Trophoblast cell (in vitro differentiated cells and primary cell): ENCODE measurements at regions not wholly inside any gene's neighbourhood (a gene's known extent, or its start where the extent isn't known, plus 50 kb on each side); places are given as distances from the start of the nearest gene placed in this dataset.

Experiments used
- DNase-seq, 2 donors: peaks; one replicate each; pipeline ENCODE4 v3.0.0-alpha.2; 2016
- H2AFZ ChIP-seq: 2 replicates; pipeline ENCODE4 v1.6.1; 2013; ENCODE audit warnings: low read length, moderate library complexity, mild to moderate bottlenecking; ENCODE audit not compliant: insufficient read depth, poor library complexity
- H2AK5ac ChIP-seq: 2 replicates; pipeline ENCODE4 v1.6.1; 2013; ENCODE audit warnings: mild to moderate bottlenecking, low read length
- H2BK120ac ChIP-seq: 2 replicates; pipeline ENCODE4 v1.6.1; 2013; ENCODE audit warnings: low read length, mild to moderate bottlenecking, moderate library complexity; ENCODE audit not compliant: insufficient read depth, poor library complexity
- H2BK12ac ChIP-seq: 2 replicates; pipeline ENCODE4 v1.6.1; 2013; ENCODE audit warnings: mild to moderate bottlenecking, low read length, moderate library complexity
- H2BK5ac ChIP-seq: 2 replicates; pipeline ENCODE4 v1.6.1; 2013; ENCODE audit warnings: low read length, low read depth, moderate library complexity, mild to moderate bottlenecking; ENCODE audit not compliant: poor library complexity
- H3K14ac ChIP-seq: 2 replicates; pipeline ENCODE4 v1.6.1; 2013; ENCODE audit warnings: mild to moderate bottlenecking, low read length
- H3K18ac ChIP-seq: 2 replicates; pipeline ENCODE4 v1.6.1; 2013; ENCODE audit warnings: mild to moderate bottlenecking, low read length
- H3K23ac ChIP-seq: 2 replicates; pipeline ENCODE4 v1.6.1; 2013; ENCODE audit warnings: low read length
- H3K27ac ChIP-seq: 2 replicates; pipeline ENCODE4 v1.5.1; 2013; ENCODE audit warnings: low read depth, mild to moderate bottlenecking, inconsistent platforms, low read length, moderate library complexity
- H3K27me3 ChIP-seq: 2 replicates; pipeline ENCODE4 v1.6.1; 2013; ENCODE audit warnings: inconsistent platforms, mild to moderate bottlenecking, low read length, moderate library complexity; ENCODE audit not compliant: insufficient read depth
- H3K36me3 ChIP-seq, 2 experiments: 1 replicate in 1 of 2; 2 replicates in 1 of 2; pipeline ENCODE4 v1.6.1; 2013; ENCODE audit warnings: low read length in 2 of 2, mild to moderate bottlenecking in 2 of 2, moderate library complexity in 1 of 2; ENCODE audit not compliant: insufficient read depth in 2 of 2, control insufficient read depth in 1 of 2
- H3K4ac ChIP-seq: 2 replicates; pipeline ENCODE4 v1.6.1; 2013; ENCODE audit warnings: low read depth, mild to moderate bottlenecking, low read length, moderate library complexity
- H3K4me1 ChIP-seq, 2 experiments: 1 replicate in 1 of 2; 2 replicates in 1 of 2; pipeline ENCODE4 v1.6.1; 2013; ENCODE audit warnings: low read length in 2 of 2, mild to moderate bottlenecking in 2 of 2, moderate library complexity in 1 of 2; ENCODE audit not compliant: insufficient read depth in 2 of 2, control insufficient read depth in 1 of 2
- H3K4me2 ChIP-seq: 2 replicates; pipeline ENCODE4 v1.6.1; 2013; ENCODE audit warnings: inconsistent platforms, mild to moderate bottlenecking, low read length, moderate library complexity
- H3K4me3 ChIP-seq: 2 replicates; pipeline ENCODE4 v1.5.1; 2013; ENCODE audit warnings: mild to moderate bottlenecking, low read depth, low read length, inconsistent platforms
- H3K79me1 ChIP-seq: one replicate; pipeline ENCODE4 v1.6.1; 2013; ENCODE audit warnings: low read length
- H3K79me2 ChIP-seq: 2 replicates; pipeline ENCODE4 v1.6.1; 2013; ENCODE audit warnings: low read length, mild to moderate bottlenecking; ENCODE audit not compliant: control insufficient read depth, insufficient read depth, poor library complexity
- H3K9ac ChIP-seq: 2 replicates; pipeline ENCODE4 v1.6.1; 2013; ENCODE audit warnings: mild to moderate bottlenecking, low read length
- H3K9me3 ChIP-seq: 2 replicates; pipeline ENCODE4 v1.6.1; 2013; ENCODE audit warnings: low read depth, mild to moderate bottlenecking, control low read depth, inconsistent platforms, low read length; ENCODE audit not compliant: insufficient read depth
- H4K12ac ChIP-seq: 2 replicates; pipeline ENCODE4 v1.6.1; 2013; ENCODE audit warnings: low read depth, mild to moderate bottlenecking, low read length, moderate library complexity
- H4K8ac ChIP-seq: 2 replicates; pipeline ENCODE4 v1.6.1; 2013; ENCODE audit warnings: low read depth, mild to moderate bottlenecking, low read length, moderate library complexity
- H4K91ac ChIP-seq: one replicate; pipeline ENCODE4 v1.6.1; 2013; ENCODE audit warnings: low read depth, mild to moderate bottlenecking, low read length, moderate library complexity
- WGBS: extraction: QIAGEN DNeasy Blood & Tissue Kit; methylation state at CpG from one replicate; pipeline ENCODE4 v1.1.7; 2013; ENCODE audit warnings: missing lambda C conversion rate; ENCODE audit not compliant: insufficient read length, insufficient coverage; ENCODE audit errors: extremely low coverage; 5-methylcytosine and 5-hydroxymethylcytosine counted together

DNA sequence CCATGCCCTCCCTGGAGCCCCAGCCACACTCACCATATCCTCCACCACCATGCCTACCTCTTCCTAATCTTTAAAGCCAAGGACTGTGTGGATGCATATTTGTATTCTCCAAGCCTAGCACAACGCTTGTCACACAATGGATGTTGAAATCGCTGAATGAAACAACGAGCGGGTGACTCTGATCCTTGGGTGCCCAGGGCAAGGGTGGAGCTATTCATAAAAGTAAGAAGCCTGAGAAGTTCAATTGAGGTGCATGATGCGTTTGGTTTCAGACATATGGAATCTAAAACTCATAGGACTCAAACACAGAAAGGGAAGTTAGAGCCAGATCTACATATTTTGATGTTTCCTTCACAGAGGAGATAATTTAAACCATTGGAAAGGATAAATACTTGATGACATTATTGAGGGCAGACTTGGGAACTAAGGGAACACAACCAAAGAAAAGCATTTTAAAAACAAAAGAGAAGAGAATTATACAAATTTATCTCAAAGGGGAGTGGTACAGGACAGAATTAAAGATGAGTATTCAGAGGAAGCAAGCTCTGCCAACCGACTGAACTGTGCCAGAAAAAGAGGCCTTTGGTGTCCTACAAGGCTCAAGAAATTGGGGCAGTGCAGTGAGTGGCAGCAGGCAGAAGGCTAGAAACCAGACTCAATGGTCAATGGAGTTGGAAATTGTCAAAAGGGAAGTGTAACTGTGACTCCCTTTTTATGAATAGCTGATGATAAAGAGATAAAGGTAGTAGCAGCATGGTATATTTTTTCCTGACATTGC, 200.6 kb upstream of the NCKAP5 start:
- Histone ChIP-seq H3K14ac (no peak overlapping the region), H2BK5ac (no peak overlapping the region), H3K18ac (no peak overlapping the region), H3K4ac (no peak overlapping the region), H4K8ac (no peak overlapping the region), H3K27me3 (no peaks in the 10 kb centered on the region), H2BK12ac (no peak overlapping the region), H3K9ac (no peak overlapping the region), H3K4me2 (no peak overlapping the region), H2AFZ (no peak overlapping the region), H3K79me1 (no peaks in the 10 kb centered on the region), H3K36me3 (no peaks in the 10 kb centered on the region), H2BK120ac (no peak overlapping the region), H4K12ac (no peak overlapping the region), H2AK5ac (no peak overlapping the region), H3K23ac (no peak overlapping the region), H3K4me3 (no peak overlapping the region), H3K79me2 (no peaks in the 10 kb centered on the region), H3K27ac (no peak overlapping the region), H3K9me3 (no peaks in the 10 kb centered on the region), H3K4me1 (peaks cover 0 to 2% of the 10 kb centered on the region in 2 experiments), H4K91ac (no peak overlapping the region)
- no peak for DNase-seq
- WGBS, result no CpG with 5 or more reads among the region's 6 CpGs

DNA sequence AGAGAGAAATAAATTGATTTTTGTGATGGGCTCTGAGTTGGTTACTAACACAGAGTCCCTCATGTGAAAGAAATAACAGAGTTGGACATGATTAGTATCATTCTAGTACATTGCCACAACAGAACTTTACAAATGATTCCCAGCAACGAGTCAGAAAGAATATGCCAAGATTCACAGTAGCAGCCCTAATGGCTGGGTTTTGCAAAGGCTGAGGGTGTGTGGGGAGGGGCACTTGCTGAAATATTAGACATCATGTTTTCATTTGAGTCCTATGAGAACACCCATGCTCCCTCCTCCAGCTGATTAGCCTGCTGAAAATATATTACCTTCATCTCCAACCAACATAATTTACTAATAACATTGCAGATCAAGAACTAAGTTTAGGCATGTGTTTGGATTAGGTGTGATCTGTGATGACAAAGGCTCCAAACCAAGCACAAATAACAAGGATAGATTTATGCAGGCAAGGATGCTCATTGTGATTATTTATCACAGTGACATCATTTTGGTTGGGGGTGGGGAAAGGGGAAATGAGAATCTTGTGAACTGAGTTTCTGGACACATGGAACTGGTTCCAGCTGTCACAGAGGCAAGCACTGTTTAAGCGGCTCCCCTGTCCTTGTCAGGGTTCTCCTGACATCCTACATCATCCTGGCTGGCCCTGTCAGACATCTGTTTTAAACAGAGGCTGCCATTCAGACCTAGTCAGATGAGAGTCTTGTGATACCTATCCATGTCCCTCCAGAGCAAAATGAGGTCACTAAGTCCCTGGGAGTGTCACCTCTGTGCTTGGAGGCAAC, 205.8 kb upstream of the NCKAP5 start:
- DNase-seq, result no peak
- Histone ChIP-seq H3K36me3 (no peaks in the 10 kb centered on the region), H3K18ac (no peak overlapping the region), H2BK12ac (no peak overlapping the region), H3K27me3 (no peaks in the 10 kb centered on the region), H4K8ac (no peak overlapping the region), H3K79me1 (no peaks in the 10 kb centered on the region), H3K23ac (no peak overlapping the region), H2BK120ac (no peak overlapping the region), H3K9ac (no peak overlapping the region), H3K9me3 (no peaks in the 10 kb centered on the region), H2AK5ac (no peak overlapping the region), H3K4me1 (no peaks in the 10 kb centered on the region), H3K4ac (no peak overlapping the region), H4K12ac (no peak overlapping the region), H3K79me2 (no peaks in the 10 kb centered on the region), H2BK5ac (no peak overlapping the region), H4K91ac (no peak overlapping the region), H3K4me3 (no peak overlapping the region), H3K14ac (no peak overlapping the region), H2AFZ (no peak overlapping the region), H3K27ac (no peak overlapping the region), H3K4me2 (no peak overlapping the region)
- WGBS, result no CpG with 5 or more reads among the region's 2 CpGs

DNA sequence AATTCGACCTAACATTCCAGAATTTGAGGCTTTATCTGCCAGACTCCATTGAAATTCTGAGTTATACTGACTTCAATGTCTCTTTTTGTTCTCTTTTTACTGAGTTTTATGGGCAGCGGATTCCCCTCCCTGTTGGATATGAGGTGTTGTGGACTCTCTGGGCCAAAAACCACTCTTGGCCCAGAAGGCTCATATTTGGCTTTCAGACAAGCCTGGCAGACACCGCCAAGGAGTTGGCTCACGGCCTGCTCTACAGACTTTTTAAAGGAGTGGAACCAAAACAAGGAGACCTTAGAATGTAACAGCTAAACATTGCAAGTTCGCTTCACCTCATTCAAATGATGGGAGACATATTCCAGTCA, 206.4 kb upstream of the NCKAP5 start:
- no peak overlapping the region for H3K14ac ChIP-seq
- H2BK12ac ChIP-seq, result no peak overlapping the region
- H3K27me3 ChIP-seq, result no peaks in the 10 kb centered on the region
- no peak overlapping the region for H3K18ac ChIP-seq
- no CpG with 5 or more reads among the region's 5 CpGs for WGBS
- no peaks in the 10 kb centered on the region for H3K36me3 ChIP-seq
- no peak overlapping the region for H3K4me3 ChIP-seq
- H3K9me3 ChIP-seq, result no peaks in the 10 kb centered on the region
- no peak for DNase-seq
- no peak overlapping the region for H3K4ac ChIP-seq
- no peak overlapping the region for H4K8ac ChIP-seq
- no peak overlapping the region for H2BK120ac ChIP-seq
- H3K23ac ChIP-seq, result no peak overlapping the region
- H2BK5ac ChIP-seq, result no peak overlapping the region
- H3K79me1 ChIP-seq, result no peaks in the 10 kb centered on the region
- no peak overlapping the region for H4K91ac ChIP-seq
- no peak overlapping the region for H4K12ac ChIP-seq
- no peak overlapping the region for H3K4me2 ChIP-seq
- no peak overlapping the region for H2AFZ ChIP-seq
- no peaks in the 10 kb centered on the region for H3K4me1 ChIP-seq
- H3K79me2 ChIP-seq, result no peaks in the 10 kb centered on the region
- no peak overlapping the region for H3K9ac ChIP-seq
- no peak overlapping the region for H2AK5ac ChIP-seq
- no peak overlapping the region for H3K27ac ChIP-seq

DNA sequence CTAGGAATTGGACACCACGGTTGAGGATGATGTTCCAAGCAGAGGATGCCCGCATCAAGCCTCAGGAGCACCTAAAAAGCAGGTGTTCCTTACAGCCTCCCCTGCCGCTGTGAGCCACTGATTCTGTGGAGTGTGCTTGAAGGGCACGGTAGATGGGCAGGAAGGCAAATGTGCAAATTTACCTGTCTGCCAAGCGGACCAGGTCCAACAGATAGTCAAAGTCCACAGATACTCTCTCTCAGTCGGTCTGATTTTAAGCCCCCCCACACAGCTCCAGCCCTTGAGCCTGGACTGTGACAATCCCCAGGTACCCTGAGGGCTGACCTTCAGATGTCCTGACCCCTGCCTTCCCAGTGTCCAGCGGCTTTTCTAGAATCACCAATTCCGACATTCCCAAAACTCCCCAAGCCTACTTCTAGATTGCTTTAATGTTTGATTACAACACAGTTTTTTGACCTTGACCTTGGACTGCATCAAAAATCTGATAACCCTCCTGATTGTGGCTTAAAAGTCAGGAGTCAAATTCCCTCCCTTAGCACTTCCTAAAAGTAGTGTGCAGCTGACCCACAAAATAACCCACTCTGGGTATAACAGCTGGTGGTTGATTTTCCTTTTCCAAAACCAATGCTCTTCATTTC, 208.8 kb upstream of the NCKAP5 start:
- Histone ChIP-seq H4K91ac (no peak overlapping the region), H3K18ac (no peak overlapping the region), H3K79me2 (no peaks in the 10 kb centered on the region), H3K9me3 (no peaks in the 10 kb centered on the region), H3K4me1 (no peaks in the 10 kb centered on the region), H3K14ac (no peak overlapping the region), H3K4me2 (no peak overlapping the region), H3K4me3 (no peak overlapping the region), H2AFZ (no peak overlapping the region), H2AK5ac (no peak overlapping the region), H3K27me3 (no peaks in the 10 kb centered on the region), H3K23ac (no peak overlapping the region), H4K12ac (no peak overlapping the region), H2BK12ac (no peak overlapping the region), H3K27ac (no peak overlapping the region), H2BK5ac (no peak overlapping the region), H3K9ac (no peak overlapping the region), H3K36me3 (no peaks in the 10 kb centered on the region), H3K79me1 (no peaks in the 10 kb centered on the region), H3K4ac (no peak overlapping the region), H2BK120ac (no peak overlapping the region), H4K8ac (no peak overlapping the region)
- no CpG with 5 or more reads among the region's 8 CpGs for WGBS
- no peak for DNase-seq
